Large intestine (tissue), 3 donors: ENCODE measurements at regions not wholly inside any gene's neighbourhood (a gene's known extent, or its start where the extent isn't known, plus 50 kb on each side); places are given as distances from the start of the nearest gene placed in this dataset.

Source experiments
- DNase-seq, 2 donors: peaks; one replicate each; pipeline versions ENCODE4 v3.0.0 to v3.0.0-alpha.2; 2013
- H3K27ac ChIP-seq: one replicate; pipeline ENCODE4 v1.5.1; 2013; ENCODE audit warnings: low read length
- H3K27me3 ChIP-seq: 2 replicates; pipeline ENCODE4 v1.6.1; 2013; ENCODE audit warnings: low read length; ENCODE audit not compliant: control insufficient read depth, insufficient read depth
- H3K36me3 ChIP-seq: 2 replicates; pipeline ENCODE4 v1.6.1; 2013; ENCODE audit warnings: low read length; ENCODE audit not compliant: control insufficient read depth, insufficient read depth
- H3K4me1 ChIP-seq: one replicate; pipeline ENCODE4 v1.6.1; 2013; ENCODE audit warnings: low read length; ENCODE audit not compliant: control insufficient read depth, insufficient read depth
- H3K4me3 ChIP-seq: one replicate; pipeline ENCODE4 v1.5.1; 2013; ENCODE audit warnings: low read length
- H3K9me3 ChIP-seq: one replicate; pipeline ENCODE4 v1.6.1; 2013; ENCODE audit warnings: mild to moderate bottlenecking, low read depth, low read length, moderate library complexity; ENCODE audit not compliant: control insufficient read depth
- WGBS: methylation state at CpG from one replicate; pipeline ENCODE4 v1.1.5; 2013; ENCODE audit warnings: low lambda C conversion rate; ENCODE audit not compliant: insufficient coverage; 5-methylcytosine and 5-hydroxymethylcytosine counted together

DNA sequence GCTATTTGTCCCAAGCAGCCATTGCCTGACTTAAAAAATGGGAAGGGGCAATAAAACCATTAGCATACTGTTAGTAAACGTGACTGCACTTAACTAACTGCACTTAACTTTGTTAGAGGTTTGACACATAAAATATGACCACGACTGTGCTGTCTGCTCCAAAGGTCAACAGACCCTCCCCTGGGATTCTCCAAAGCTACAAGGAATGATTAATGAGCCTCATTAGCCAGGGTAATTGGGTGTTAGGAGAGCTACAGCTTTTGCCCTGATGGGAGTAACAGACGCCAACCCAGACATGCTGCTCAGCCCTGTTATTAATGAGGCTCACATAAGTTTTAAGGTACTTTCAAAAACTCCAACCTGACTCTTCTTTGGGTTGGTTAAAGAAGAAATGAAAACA is 129.4 kb upstream of the PLPP4 start:
- no peaks in the 10 kb centered on the region for H3K4me1 ChIP-seq
- no peak for DNase-seq
- no peaks in the 10 kb centered on the region for H3K27me3 ChIP-seq
- WGBS = no CpG with 5 or more reads among the region's 3 CpGs
- H3K36me3 ChIP-seq = no peaks in the 10 kb centered on the region
- H3K4me3 ChIP-seq = no peak overlapping the region
- no peaks in the 10 kb centered on the region for H3K9me3 ChIP-seq
- H3K27ac ChIP-seq = no peak overlapping the region

DNA sequence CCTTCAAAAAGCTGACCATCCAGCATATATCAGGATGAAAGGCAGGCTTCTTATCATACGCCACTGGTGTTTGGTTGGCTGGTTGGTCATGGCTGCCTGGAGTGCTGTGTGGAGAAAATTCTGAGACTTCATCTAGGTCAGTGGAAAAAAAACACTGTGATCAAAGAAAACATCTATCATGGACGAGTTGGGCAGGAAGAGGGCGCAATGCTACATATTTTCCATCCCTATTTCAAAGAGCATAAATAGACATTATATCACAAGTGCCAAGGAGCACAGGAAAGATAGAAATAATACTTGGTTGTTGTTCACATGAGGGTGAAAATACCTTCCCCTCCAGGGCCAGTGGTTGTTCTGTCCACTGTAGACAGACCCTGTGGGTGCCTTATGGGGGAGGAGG is 128.4 kb upstream of the PLPP4 start:
- no peaks in the 10 kb centered on the region for H3K9me3 ChIP-seq
- no peaks in the 10 kb centered on the region for H3K27me3 ChIP-seq
- H3K4me3 ChIP-seq = no peak overlapping the region
- DNase-seq = no peak
- no peaks in the 10 kb centered on the region for H3K36me3 ChIP-seq
- H3K27ac ChIP-seq = no peak overlapping the region
- no CpG with 5 or more reads among the region's 3 CpGs for WGBS
- H3K4me1 ChIP-seq = no peaks in the 10 kb centered on the region

DNA sequence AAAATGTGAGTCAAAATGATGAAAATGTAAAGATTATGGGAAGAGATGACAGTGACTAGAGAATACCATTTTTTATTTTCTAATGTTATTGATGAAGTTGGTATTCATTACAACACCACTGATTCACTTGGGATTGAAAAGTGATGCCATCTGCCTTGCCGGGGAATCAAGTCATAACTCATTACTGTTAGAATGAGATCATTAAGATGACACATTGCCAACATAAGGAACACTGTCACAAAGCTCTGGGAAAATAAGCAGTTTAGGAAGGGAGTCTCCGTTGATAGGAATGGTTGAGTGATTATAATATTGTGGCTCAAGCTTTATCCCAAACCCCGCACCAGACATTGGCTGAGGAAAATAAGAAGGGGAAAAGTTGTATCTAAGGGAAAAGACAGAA is 121.5 kb upstream of the PLPP4 start:
- H3K9me3 ChIP-seq = no peaks in the 10 kb centered on the region
- H3K27ac ChIP-seq = no peak overlapping the region
- no peak for DNase-seq
- no peaks in the 10 kb centered on the region for H3K27me3 ChIP-seq
- no peaks in the 10 kb centered on the region for H3K36me3 ChIP-seq
- 100% methylated on average over 1 of the region's 3 CpGs for WGBS
- H3K4me3 ChIP-seq = no peak overlapping the region
- no peaks in the 10 kb centered on the region for H3K4me1 ChIP-seq

DNA sequence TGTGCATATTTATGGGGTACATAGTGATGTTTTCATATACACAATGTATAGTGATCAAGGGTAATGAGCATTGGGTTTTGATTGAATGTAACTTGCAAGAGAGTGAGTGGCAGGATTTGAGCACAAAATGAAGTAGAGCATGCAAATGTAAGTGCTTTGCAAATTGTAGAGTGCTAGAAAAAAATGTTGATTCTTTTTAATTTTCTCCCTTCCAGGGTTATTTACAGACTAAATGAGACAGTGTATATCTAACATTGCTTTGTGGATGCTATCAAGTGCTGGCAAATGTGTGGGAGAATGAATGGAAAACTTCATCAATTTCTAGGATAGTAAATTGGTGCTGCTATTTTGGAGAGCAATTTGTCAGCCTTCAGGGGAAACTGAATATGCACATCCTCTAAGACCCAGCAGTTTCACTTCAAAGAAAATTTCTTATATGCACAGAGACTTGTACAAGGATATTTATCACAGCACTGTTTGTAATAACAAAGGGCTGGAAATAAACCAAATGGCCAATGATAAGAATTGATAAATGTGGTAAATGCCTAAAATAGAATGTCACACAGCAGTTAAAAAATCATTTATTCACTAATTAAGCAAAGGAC is 120.6 kb upstream of the PLPP4 start:
- H3K36me3 ChIP-seq = no peaks in the 10 kb centered on the region
- H3K4me1 ChIP-seq = no peaks in the 10 kb centered on the region
- H3K9me3 ChIP-seq = no peaks in the 10 kb centered on the region
- DNase-seq = no peak
- H3K4me3 ChIP-seq = no peak overlapping the region
- no peaks in the 10 kb centered on the region for H3K27me3 ChIP-seq
- H3K27ac ChIP-seq = no peak overlapping the region

DNA sequence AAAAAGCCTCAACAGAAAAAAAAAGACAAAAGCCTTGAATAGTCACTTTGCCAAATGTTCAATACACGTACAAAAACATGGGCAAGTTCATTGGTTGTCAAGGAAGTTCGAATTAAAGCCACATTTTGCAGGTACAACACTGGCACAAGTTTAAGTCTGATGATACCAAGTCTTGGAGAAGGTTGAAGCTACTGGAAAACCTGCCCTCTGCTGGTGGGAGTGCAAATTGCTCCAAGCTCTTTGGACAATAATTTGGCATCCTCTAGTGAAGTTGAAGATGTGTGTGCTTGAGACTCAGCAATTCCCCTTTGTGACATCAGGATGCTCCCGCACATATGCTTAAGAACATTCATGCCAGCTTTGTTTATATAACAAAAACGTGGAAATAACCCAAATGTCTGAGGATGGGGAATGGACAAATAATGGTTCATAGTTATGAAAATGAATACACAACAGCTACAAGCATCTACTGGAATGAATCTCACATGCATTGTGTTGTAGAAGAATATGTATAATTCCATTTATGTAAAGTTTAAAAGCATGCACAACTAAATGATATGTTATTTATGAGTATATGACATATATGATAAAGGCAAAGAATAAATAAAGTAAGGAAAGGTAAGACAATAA is 120.0 kb upstream of the PLPP4 start:
- no peak overlapping the region for H3K27ac ChIP-seq
- 0% methylated on average over 1 of the region's 4 CpGs for WGBS
- H3K9me3 ChIP-seq = no peaks in the 10 kb centered on the region
- no peak overlapping the region for H3K4me3 ChIP-seq
- H3K4me1 ChIP-seq = no peaks in the 10 kb centered on the region
- no peaks in the 10 kb centered on the region for H3K27me3 ChIP-seq
- peak; percentile 6 to 20 for DNase-seq
- no peaks in the 10 kb centered on the region for H3K36me3 ChIP-seq

DNA sequence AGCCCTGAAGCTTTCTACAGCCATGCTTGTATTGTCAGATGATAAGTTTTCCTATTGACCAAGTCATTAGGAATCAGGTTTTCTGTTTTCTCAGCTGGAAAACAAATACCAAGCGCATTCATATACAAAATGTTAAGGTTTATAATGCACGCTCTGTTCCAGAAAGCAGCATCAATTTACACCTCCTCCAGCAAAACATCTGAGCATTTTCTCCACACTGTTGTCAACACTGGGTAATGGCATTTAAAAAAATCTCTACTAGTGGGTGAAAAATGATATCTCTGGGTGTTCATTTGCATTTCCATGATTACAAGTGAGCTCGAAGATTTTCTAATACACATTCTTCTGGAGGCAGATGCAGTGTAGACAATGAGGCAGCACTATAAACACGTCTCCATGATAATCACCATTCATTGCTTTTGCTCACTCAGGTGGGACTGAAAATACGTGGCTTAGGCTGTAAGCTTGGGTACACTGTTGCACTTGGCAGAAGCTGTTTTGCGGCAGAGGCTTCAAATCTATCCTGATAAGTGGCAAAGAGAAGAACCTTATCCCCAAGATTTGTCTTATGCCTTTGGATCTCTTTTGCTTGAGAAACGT is 114.8 kb upstream of the PLPP4 start:
- no peaks in the 10 kb centered on the region for H3K4me1 ChIP-seq
- no peak for DNase-seq
- WGBS = no CpG with 5 or more reads among the region's 7 CpGs

DNA sequence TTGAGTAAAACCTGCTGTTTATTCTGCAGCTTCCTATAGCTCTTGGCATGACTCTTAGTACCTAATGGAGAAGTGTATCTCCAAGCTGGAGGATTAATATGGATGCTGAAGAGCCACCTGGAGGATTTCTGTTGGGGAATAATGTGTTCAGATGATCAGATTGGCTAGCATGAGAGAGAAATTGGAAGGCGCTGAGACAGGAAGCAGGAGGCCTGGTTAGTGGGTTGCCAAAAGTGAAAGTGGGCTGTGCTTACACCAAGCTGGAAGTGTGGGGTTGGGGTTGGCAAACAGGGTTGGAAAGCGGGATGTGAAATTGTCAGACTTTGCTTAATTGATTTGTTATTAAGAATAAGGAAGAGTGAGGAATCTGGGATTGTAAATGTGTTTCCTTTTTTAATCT is 111.8 kb upstream of the PLPP4 start:
- Histone ChIP-seq H3K4me3 (no peak overlapping the region), H3K27ac (no peak overlapping the region), H3K27me3 (peaks cover 2% of the 10 kb centered on the region), H3K36me3 (no peaks in the 10 kb centered on the region), H3K9me3 (no peaks in the 10 kb centered on the region), H3K4me1 (no peaks in the 10 kb centered on the region)
- 71% methylated on average over 1 of the region's 2 CpGs for WGBS
- DNase-seq = no peak

More for the DNA sequence above, 114.8 kb upstream of the PLPP4 start:
- Histone ChIP-seq H3K36me3 (no peaks in the 10 kb centered on the region), H3K4me3 (no peak overlapping the region), H3K27ac (no peak overlapping the region), H3K27me3 (no peaks in the 10 kb centered on the region), H3K9me3 (no peaks in the 10 kb centered on the region)

DNA sequence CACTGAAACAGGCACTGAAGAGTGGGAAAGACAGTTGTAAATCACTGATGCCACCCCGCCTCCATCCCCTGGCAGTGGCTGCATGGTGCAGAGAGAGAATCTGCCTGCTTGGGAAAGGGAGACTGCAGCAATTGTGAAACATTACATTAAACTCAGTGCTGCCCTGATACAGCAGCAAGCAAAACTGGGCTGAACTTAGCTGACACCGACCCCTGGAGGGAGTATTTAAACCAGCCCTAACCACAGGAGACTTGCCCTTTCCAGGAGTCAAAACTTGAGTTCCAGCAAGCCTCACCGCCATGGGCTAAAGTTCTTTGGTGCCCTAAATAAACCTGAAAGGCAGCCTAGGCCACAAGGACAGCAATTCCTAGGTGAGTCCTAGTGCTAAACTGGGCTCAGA is 109.4 kb upstream of the PLPP4 start:
- Histone ChIP-seq H3K4me1 (no peaks in the 10 kb centered on the region), H3K27me3 (peaks cover 2% of the 10 kb centered on the region), H3K9me3 (no peaks in the 10 kb centered on the region), H3K4me3 (no peak overlapping the region), H3K27ac (no peak overlapping the region), H3K36me3 (no peaks in the 10 kb centered on the region)
- no CpG with 5 or more reads among the region's 3 CpGs for WGBS
- DNase-seq = no peak

DNA sequence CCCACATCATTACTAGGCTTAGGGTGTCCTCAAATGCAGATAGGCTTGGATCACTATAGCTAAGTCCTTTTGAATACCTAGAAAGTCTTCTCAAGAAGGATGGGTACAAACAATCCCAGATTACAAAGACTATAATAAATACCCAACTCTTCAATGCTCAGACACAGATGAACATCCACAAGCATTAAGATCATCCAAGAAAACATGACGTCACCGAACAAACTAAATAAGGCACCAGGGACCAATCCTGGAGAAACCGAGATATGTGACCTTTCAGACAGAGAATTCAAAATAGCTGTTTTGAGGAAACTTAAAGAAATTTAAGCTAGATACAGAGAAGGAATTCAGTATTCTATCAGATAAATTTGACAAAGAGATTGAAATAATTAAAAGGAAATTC is 108.0 kb upstream of the PLPP4 start:
- Histone ChIP-seq H3K4me1 (no peaks in the 10 kb centered on the region), H3K27me3 (peaks cover 2% of the 10 kb centered on the region), H3K4me3 (no peak overlapping the region), H3K36me3 (no peaks in the 10 kb centered on the region), H3K27ac (no peak overlapping the region), H3K9me3 (no peaks in the 10 kb centered on the region)
- DNase-seq = no peak
- WGBS = 90% methylated on average over 2 of the region's 3 CpGs

DNA sequence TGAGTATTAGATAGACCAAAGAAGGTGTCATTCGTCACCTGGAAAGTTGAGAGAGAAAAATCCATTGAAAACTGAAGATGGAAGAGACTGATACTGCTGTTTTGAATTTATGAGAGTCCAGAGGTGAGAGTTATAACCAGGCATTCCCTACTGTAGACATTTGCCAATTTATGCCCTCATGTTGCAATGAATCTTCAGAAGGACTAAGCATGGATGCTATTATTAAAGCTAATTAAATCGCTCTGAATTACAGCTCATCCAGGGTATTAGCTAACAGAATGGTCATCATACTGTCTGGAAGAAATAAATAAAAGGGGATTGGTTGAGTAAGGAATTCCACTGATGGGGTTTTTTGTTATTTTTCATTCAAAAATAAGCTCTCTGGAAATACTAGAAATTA is 101.6 kb upstream of the PLPP4 start:
- Histone ChIP-seq H3K9me3 (no peaks in the 10 kb centered on the region), H3K36me3 (no peaks in the 10 kb centered on the region), H3K4me3 (no peak overlapping the region), H3K4me1 (no peaks in the 10 kb centered on the region), H3K27me3 (no peaks in the 10 kb centered on the region), H3K27ac (no peak overlapping the region)
- DNase-seq = no peak
- WGBS = 100% methylated on average over 1 of the region's 2 CpGs

DNA sequence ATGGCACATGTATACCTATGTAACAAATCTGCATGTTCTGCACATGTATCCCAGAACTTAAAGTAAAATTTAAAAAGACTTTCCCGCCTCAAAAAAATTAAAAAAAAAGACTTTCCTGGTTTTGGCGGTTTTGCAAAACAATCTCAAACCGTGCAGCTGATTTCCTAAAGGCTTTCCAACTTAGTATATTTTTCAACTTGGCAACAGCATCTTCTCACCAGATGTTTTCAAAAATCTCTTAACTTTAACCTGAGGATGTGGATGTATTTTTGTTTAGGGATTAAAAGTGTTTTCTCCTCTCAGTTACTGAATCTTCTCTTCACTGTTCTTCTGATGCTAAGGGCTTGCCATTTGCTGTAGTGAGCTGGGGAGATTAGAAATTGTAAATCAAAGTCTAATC is 96.5 kb upstream of the PLPP4 start:
- no peak overlapping the region for H3K4me3 ChIP-seq
- DNase-seq = no peak
- no peaks in the 10 kb centered on the region for H3K9me3 ChIP-seq
- no peaks in the 10 kb centered on the region for H3K36me3 ChIP-seq
- no peak overlapping the region for H3K27ac ChIP-seq
- H3K4me1 ChIP-seq = no peaks in the 10 kb centered on the region
- no peaks in the 10 kb centered on the region for H3K27me3 ChIP-seq
- WGBS = 71% methylated on average over 1 of the region's 3 CpGs
